PC-9 (cell line): ENCODE measurements at regions not wholly inside any gene's neighbourhood (a gene's known extent, or its start where the extent isn't known, plus 50 kb on each side); places are given as distances from the start of the nearest gene placed in this dataset.

Experiments
- EZH2 ChIP-seq: fragments of 200-600 bp; sonication (generic); IDR thresholded peaks from 2 replicates; pipeline ENCODE4 v1.8.0; 2017; ENCODE audit warnings: antibody characterized with exemption, low read depth
- TF ChIP-seq, protein P1 (sequence below): fragments of 200-600 bp; sonication (generic); conservative IDR thresholded peaks from 2 replicates; pipeline ENCODE4 v1.6.1; 2017; ENCODE audit warnings: mixed run types, antibody characterized with exemption, mild to moderate bottlenecking, moderate library complexity

GRCh38 chr6:15773806-15774410 lies 111.1 kb upstream of the DTNBP1 start:
- TF ChIP-seq, protein P1, sequence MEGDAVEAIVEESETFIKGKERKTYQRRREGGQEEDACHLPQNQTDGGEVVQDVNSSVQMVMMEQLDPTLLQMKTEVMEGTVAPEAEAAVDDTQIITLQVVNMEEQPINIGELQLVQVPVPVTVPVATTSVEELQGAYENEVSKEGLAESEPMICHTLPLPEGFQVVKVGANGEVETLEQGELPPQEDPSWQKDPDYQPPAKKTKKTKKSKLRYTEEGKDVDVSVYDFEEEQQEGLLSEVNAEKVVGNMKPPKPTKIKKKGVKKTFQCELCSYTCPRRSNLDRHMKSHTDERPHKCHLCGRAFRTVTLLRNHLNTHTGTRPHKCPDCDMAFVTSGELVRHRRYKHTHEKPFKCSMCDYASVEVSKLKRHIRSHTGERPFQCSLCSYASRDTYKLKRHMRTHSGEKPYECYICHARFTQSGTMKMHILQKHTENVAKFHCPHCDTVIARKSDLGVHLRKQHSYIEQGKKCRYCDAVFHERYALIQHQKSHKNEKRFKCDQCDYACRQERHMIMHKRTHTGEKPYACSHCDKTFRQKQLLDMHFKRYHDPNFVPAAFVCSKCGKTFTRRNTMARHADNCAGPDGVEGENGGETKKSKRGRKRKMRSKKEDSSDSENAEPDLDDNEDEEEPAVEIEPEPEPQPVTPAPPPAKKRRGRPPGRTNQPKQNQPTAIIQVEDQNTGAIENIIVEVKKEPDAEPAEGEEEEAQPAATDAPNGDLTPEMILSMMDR = no peak
- no peak for TF ChIP-seq EZH2
